NCI-H774 (cell line): ENCODE measurements at regions not wholly inside any gene's neighbourhood (a gene's known extent, or its start where the extent isn't known, plus 50 kb on each side); places are given as distances from the start of the nearest gene placed in this dataset.

Experiments
- DNase-seq: peaks from one replicate; lab custom pipeline; 2025; lab: John Stamatoyannopoulos, UW

DNA sequence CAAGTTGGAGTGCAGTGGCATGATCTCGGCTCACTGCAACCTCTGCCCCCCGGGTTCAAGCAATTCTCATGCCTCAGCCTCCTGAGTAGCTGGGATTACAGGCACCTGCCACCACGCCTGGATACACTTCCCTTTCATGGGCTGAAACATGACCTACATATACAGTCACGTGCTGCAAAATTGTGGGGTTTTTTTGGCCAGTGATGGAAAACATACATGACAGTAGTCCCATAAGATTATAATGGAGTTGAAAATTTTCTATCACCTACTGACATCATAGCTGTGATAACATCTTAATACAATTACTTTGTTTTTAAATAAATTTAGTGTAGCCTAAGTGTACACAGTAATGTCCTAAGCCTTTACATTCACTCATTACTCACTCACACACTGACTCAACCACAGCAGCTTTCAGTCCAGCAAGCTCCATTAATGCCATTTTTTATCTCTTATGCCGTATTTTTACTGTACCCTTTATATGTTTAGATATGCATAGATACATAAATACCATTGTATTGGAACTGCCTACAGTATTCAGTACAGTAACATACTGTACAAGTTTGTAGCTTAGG, 79.9 kb upstream of the TMEM196 start:
- no peak for DNase-seq

DNA sequence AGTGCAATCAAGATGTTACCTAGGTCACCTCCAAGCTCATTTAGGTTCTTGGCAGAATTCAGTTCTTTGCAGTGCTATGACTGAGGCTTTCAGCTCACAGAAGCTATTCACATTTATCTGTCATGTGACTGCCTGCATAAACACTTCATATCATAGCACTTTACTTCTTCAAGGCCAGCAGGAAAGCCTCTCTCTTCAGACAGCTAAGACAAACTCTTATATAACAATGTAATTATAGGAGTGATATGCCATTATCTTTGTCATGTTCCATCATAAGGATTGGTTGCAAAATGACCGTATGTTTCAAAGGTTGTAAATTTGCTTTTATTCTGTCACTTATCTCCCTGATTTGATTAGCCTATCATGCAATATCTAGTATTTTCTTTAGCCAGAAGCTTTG, 78.8 kb upstream of the TMEM196 start:
- DNase-seq, result no peak

DNA sequence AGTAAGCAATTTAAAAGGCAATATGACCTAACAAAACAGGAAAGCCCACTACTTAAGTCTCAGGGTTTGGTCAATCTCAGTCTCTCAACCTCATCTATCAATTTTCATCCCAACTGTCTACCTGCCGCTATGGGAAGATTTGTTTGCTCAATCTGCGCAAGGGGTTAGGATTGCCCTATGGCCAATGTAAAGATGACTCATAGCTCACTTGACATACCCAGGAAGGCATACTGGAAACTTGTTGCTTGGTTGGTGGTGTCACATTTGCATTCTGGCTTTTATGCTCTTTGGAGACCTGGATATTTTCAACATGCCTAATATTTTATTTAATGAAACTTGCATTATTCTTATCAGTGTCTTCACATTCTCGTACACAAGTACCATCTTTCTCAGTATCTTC, 78.1 kb upstream of the TMEM196 start:
- no peak for DNase-seq

DNA sequence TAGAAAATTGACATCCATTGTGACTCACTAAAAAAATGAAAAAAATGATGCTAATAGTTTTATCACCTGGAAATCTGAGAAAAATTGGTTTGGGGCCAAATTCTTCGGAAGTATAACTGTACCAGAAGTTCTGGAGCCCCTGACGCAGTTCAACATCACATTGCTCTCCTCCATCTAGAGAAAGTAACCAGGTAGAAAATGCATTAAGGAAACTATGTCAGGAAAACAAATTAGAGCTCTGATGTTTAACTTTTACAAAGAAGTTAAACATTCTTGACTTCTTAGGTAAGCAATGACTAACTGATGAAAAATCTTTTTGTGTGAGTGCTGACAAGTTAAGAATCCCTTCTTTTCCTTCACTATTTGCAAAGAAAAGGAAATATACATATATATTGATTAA, 61.1 kb upstream of the TMEM196 start:
- DNase-seq, result no peak

DNA sequence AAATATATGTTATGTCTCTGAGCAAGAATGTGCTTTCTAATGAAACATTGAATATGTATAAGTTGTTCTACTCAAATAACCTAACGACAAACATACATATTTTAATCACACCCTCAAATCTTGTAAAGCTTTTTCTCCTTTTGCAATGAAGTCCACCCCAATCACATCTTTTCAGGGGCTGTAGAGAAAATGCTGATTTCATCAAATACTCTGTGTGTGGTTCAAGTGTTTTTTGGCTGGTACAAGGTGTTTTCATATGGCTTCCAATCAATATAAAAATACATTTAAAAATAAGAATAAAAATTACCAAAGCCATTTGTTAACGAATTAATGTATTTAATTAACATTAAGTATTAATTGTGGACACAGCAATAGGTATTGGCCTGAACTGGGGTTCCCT, 57.2 kb upstream of the TMEM196 start:
- no peak for DNase-seq
